AG09309 (cell line): ENCODE measurements at regions not wholly inside any gene's neighbourhood (a gene's known extent, or its start where the extent isn't known, plus 50 kb on each side); places are given as distances from the start of the nearest gene placed in this dataset.

Source experiments
- DNase-seq: peaks from one replicate; pipeline ENCODE4 v3.0.0-alpha.2; 2010; ENCODE audit warnings: low read depth
- H3K4me3 ChIP-seq: 2 replicates; pipeline ENCODE4 v1.5.1; 2011; ENCODE audit warnings: mild to moderate bottlenecking, low read depth, low read length, moderate library complexity; ENCODE audit not compliant: control insufficient read depth
- TF ChIP-seq, protein P1 (sequence below): IDR thresholded peaks from 2 replicates; pipeline ENCODE4 v1.5.1; 2011; ENCODE audit warnings: mild to moderate bottlenecking, low read depth, low read length, inconsistent platforms; ENCODE audit not compliant: insufficient read depth, control insufficient read depth; ENCODE audit errors: missing control alignments

DNA sequence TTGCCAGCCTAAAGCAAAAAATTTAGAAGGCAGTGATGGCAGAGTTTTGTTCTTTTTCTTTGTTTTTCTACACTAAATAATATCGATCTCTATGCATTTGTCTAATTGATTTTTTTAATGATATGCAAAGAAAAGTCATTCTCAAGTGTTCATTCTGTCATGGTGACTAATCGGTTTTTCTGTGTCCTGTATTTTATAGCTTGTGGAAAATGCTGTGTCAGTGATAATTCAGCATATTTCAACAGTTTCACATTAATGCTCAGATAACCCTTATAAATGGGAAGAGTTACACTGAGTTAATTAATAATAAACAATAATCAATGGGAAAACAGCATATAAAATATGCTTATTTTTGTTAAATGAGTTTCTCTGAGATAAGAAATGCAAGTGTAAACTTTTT, 824.9 kb downstream of the AMY1C start:
- TF ChIP-seq, protein P1, sequence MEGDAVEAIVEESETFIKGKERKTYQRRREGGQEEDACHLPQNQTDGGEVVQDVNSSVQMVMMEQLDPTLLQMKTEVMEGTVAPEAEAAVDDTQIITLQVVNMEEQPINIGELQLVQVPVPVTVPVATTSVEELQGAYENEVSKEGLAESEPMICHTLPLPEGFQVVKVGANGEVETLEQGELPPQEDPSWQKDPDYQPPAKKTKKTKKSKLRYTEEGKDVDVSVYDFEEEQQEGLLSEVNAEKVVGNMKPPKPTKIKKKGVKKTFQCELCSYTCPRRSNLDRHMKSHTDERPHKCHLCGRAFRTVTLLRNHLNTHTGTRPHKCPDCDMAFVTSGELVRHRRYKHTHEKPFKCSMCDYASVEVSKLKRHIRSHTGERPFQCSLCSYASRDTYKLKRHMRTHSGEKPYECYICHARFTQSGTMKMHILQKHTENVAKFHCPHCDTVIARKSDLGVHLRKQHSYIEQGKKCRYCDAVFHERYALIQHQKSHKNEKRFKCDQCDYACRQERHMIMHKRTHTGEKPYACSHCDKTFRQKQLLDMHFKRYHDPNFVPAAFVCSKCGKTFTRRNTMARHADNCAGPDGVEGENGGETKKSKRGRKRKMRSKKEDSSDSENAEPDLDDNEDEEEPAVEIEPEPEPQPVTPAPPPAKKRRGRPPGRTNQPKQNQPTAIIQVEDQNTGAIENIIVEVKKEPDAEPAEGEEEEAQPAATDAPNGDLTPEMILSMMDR = no peak
- H3K4me3 ChIP-seq = no peak overlapping the region
- no peak for DNase-seq

- no peak overlapping the region for H3K4me3 ChIP-seq
- TF ChIP-seq, protein P1 = no peak
- DNase-seq = no peak
These were observed 843.2 kb downstream of the AMY1C start for GRCh38 chr1:104592926-104593325.

- no peak for DNase-seq
- TF ChIP-seq, protein P1 = no peak
- H3K4me3 ChIP-seq = no peak overlapping the region
These were observed 843.9 kb downstream of the AMY1C start for GRCh38 chr1:104593413-104594187.

DNA sequence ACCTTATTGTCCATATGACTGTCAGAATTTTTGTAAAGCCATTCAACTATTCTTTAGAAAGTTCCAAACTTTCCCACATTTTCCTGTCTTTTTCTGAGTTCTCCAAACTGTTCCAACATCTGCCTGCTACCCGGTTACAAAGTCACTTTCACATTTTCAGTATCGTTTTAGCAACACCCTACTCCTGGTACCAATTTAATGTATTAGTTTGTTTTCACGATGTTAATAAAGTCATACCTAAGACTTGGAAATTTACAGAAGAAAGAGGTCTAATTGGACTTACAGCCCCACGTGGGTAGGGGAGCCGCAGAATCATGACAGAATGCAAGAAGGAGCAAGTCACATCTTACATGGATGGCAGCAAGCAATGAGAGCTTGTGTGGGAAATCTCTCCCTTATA, 867.8 kb downstream of the AMY1C start:
- H3K4me3 ChIP-seq = no peak overlapping the region
- no peak for DNase-seq
- TF ChIP-seq, protein P1 = no peak

GRCh38 chr1:104621221-104621620, 871.5 kb downstream of the AMY1C start:
- no peak overlapping the region for H3K4me3 ChIP-seq
- DNase-seq = no peak
- TF ChIP-seq, protein P1 = no peak

DNA sequence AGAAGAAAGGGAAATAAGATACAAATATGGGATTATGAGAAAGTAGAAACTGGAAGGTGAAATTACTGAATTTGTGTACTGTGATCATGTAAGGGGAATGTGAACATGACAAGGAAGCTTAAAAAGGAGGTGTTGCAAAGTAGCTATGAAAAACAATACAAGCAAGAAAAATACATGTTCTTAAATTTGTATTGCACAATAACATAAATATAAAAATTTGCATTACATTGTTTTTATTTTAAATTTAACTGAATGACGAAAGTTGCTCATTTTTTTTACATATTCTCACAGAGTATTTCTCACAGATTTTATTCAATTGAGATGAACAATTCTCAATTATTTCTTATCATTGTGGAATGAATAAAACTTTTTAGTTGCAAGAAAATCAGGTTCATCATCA, 874.8 kb downstream of the AMY1C start:
- no peak for DNase-seq

More for the DNA sequence above, 874.8 kb downstream of the AMY1C start:
- TF ChIP-seq, protein P1 = no peak
- H3K4me3 ChIP-seq = no peak overlapping the region
